ENCODE measurements at regions not wholly inside any gene's neighbourhood (a gene's known extent, or its start where the extent isn't known, plus 50 kb on each side); places are given as distances from the start of the nearest gene placed in this dataset.

DNA sequence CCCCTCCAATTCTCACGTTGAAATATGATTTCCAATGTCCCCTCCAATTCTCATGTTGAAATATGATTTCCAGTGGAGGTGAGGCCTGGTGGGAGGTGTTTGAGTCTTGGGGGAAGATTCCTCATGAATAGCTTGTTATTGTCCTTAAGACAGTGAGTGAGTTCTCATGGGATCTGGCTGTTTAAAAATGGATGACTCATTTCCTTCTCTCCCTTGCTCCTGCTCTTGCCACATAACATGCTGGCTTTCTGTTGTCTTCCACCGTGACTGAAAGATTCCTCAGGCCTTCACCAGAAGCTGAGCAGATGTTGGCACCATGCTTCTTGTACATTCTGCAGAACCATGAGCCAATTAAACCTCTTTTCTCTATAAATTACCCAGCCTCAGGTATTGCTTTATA, 346.8 kb upstream of the TECRL start:
- TF ChIP-seq POLR2AphosphoS5 (IDR thresholded peaks at IDR 0.05; ENCODE audit: low read depth, low read length), result no peak
- no peak for TF ChIP-seq REST (IDR thresholded peaks at IDR 0.05; ENCODE audit: insufficient read depth in 1 of 2, low read depth in 2 of 2, low read length in 1 of 2)

All from Panc1 (cell line).